ENCODE measurements at regions not wholly inside any gene's neighbourhood (a gene's known extent, or its start where the extent isn't known, plus 50 kb on each side); places are given as distances from the start of the nearest gene placed in this dataset.
"Not testable (repeated sequence)": the region's sequence is repeated elsewhere in the genome, so short reads cannot be mapped to it uniquely, and the experiment has no call there.

DNA sequence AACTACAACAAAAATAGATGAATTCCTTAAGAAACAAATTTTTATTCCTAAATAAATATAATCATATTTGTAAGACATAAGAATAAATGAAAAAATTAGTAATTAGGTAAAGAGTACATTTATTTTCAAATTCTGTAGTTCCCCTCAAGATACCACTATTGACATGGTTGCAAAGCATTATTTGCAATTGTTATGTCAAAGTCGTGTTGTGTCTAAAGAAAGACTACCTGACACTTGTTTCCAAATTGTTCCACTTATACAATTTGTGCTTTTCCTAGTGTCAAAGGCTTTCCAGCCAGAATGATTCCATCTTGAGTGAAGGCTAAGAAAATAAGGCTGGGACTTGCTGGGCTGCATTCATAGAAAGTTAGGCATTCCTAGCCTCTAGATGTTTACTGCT, 278.4 kb downstream of the SPATA31A6 start:
- H3K27ac ChIP-seq; H3K27me3 ChIP-seq; H3K9me3 ChIP-seq; DNase-seq (ENCODE audit: low spot score in 2 of 2); H3K4me3 ChIP-seq; H3K4me1 ChIP-seq; intact Hi-C loops (cut with DNase I; ENCODE audit: low total_unique reads); H3K36me3 ChIP-seq: not testable (repeated sequence)

GRCh38 chr9:42463981-42464380, 280.5 kb downstream of the SPATA31A6 start:
- DNase-seq (ENCODE audit: low spot score in 2 of 2); H3K27me3 ChIP-seq; H3K4me1 ChIP-seq; H3K27ac ChIP-seq; H3K4me3 ChIP-seq; H3K36me3 ChIP-seq; H3K9me3 ChIP-seq; intact Hi-C loops (cut with DNase I; ENCODE audit: low total_unique reads): not testable (repeated sequence)

DNA sequence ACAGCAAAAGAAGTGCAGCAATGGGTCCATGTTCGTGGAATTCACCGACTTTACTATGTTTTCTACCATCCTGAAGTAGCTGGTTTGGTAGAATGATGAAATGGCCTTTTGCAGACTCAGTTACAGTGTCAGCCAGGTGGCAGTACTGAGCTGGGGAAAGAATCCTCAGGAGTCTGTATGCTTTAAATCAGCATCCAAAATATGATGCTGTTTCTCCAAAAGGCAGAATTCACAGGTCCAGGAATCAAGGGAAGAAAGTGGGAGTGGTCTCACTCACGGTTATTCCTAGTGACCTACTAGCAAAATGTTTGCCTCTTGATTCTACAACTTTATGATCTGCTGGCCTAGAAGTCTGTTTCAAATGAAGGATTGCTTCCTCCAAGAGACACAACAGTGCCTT, 287.1 kb downstream of the SPATA31A6 start:
- H3K9me3 ChIP-seq; intact Hi-C loops (cut with DNase I; ENCODE audit: low total_unique reads); H3K27me3 ChIP-seq; H3K4me3 ChIP-seq; H3K36me3 ChIP-seq; H3K27ac ChIP-seq; DNase-seq (ENCODE audit: low spot score in 2 of 2); H3K4me1 ChIP-seq: not testable (repeated sequence)

- H3K36me3 ChIP-seq; H3K9me3 ChIP-seq; H3K4me1 ChIP-seq; H3K27ac ChIP-seq; DNase-seq (ENCODE audit: low spot score in 2 of 2); intact Hi-C loops (cut with DNase I; ENCODE audit: low total_unique reads); H3K27me3 ChIP-seq; H3K4me3 ChIP-seq: not testable (repeated sequence)
Measured at GRCh38 chr9:42490989-42491388, 307.5 kb downstream of the SPATA31A6 start.

GRCh38 chr9:42502620-42503264, 319.3 kb downstream of the SPATA31A6 start:
- H3K4me1 ChIP-seq; H3K36me3 ChIP-seq; H3K4me3 ChIP-seq; intact Hi-C loops (cut with DNase I; ENCODE audit: low total_unique reads); H3K9me3 ChIP-seq; DNase-seq (ENCODE audit: low spot score in 2 of 2); H3K27me3 ChIP-seq; H3K27ac ChIP-seq: not testable (repeated sequence)

DNA sequence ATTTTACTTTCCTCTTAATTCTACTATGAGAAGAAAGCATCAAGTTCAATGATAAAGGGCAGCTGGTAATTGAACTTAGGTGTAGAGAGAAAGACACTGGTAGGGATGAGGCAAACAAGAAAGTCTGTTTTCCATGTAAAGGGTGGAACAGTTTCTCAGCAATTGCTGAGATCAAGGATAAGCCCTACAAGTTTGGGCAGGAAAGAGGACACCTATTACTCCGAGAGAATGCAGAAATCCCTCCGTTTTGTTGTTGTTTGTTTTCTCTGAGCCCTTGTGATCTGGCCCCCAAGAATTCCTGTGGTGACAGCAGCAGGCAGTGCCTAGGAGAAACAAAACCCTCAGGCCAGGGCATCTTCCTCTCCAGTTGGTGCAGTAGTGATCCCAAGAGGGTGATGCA, 324.7 kb downstream of the SPATA31A6 start:
- H3K27me3 ChIP-seq; intact Hi-C loops (cut with DNase I; ENCODE audit: low total_unique reads); H3K36me3 ChIP-seq; H3K9me3 ChIP-seq; DNase-seq (ENCODE audit: low spot score in 2 of 2); H3K4me1 ChIP-seq; H3K27ac ChIP-seq; H3K4me3 ChIP-seq: not testable (repeated sequence)

GRCh38 chr9:42513535-42513934, 330.1 kb downstream of the SPATA31A6 start:
- not testable (repeated sequence) for H3K27me3 ChIP-seq

GRCh38 chr9:42534325-42534983, 351.0 kb downstream of the SPATA31A6 start:
- H3K36me3 ChIP-seq; H3K9me3 ChIP-seq; H3K4me3 ChIP-seq; DNase-seq (ENCODE audit: low spot score in 2 of 2); H3K27me3 ChIP-seq; H3K27ac ChIP-seq; intact Hi-C loops (cut with DNase I; ENCODE audit: low total_unique reads); H3K4me1 ChIP-seq: not testable (repeated sequence)

More at GRCh38 chr9:42513535-42513934, 330.1 kb downstream of the SPATA31A6 start:
- DNase-seq (ENCODE audit: low spot score in 2 of 2); H3K27ac ChIP-seq; H3K4me3 ChIP-seq; H3K9me3 ChIP-seq; H3K36me3 ChIP-seq; intact Hi-C loops (cut with DNase I; ENCODE audit: low total_unique reads); H3K4me1 ChIP-seq: not testable (repeated sequence)

DNA sequence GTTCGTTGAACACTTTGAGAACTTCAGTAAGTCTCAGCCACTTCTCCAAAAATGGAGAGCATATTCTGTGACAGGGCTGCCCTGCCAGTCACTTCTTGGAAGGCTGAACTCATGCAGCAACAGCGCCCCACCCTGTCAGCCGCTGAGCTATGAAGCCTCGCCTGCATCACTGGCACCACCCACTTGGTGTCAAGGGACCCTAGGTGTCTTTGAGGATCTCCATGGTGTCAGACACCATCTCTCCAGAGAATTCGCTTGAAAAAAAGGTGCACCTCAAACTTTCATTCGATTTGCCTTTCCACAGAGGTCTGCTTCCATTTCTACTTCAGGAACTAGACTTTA, 351.5 kb downstream of the SPATA31A6 start:
- peak in 1 of 2 donors; percentile 22 for DNase-seq (ENCODE audit: low spot score in 2 of 2)
- H3K9me3 ChIP-seq; intact Hi-C loops (cut with DNase I; ENCODE audit: low total_unique reads); H3K4me3 ChIP-seq; H3K4me1 ChIP-seq; H3K27me3 ChIP-seq; H3K27ac ChIP-seq; H3K36me3 ChIP-seq: not testable (repeated sequence)

DNA sequence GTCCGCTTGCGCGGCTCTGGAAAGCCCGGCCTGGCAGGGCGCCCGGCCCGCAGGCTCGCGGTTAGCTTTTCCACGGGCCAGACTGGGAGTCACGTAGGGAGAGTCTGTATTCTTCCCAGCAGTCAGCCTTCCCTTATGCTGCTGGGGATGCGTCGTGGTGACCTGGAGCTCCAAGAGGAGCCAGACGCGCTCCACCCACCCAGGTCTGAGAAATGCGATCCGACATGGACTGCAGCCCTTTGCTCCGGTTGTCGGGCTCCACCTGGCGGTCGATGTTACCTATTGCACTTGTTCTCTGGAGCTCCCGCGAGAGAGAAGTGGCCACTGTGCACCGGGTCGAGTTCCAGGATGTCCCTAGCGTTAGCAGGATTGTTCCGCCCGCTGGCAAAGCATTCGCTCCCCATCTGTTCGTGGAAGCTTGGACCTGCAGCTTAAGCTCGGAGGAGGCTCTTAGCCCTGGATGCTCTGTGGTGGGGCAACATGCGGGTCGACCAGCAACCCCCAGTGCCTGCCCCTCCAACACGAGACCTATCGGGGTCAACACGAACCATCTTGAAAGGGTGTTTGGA, 367.4 kb downstream of the SPATA31A6 start:
- peak in 1 of 2 donors; percentile 25 for DNase-seq (ENCODE audit: low spot score in 2 of 2)
- H3K4me1 ChIP-seq; H3K36me3 ChIP-seq; intact Hi-C loops (cut with DNase I; ENCODE audit: low total_unique reads); H3K27ac ChIP-seq; H3K27me3 ChIP-seq; H3K9me3 ChIP-seq: not testable (repeated sequence)
- H3K4me3 ChIP-seq: peak overlapping the region in 1 of 3 donors; percentile 40

DNA sequence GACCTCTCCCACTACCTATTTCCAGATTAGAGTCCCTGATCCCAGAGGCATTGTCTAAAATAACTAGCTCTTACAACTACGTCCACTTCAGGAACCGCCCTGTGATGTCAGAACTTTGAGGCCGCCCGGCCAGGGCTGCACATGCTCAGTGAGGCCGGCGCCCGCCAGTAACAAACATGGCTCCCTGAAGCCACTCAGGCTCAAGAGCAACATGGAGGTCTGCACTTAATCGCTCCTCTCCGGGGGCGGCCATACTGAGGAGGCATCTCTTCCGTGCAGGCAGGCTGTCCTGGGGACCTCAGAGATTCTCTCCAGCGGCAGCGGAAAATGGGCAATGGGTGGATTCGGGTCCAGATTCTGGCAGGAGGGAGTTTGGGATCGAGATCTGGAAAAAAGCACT, 385.1 kb downstream of the SPATA31A6 start:
- H3K36me3 ChIP-seq; H3K4me1 ChIP-seq; intact Hi-C loops (cut with DNase I; ENCODE audit: low total_unique reads); DNase-seq (ENCODE audit: low spot score in 2 of 2); H3K27me3 ChIP-seq; H3K9me3 ChIP-seq; H3K27ac ChIP-seq: not testable (repeated sequence)
- H3K4me3 ChIP-seq: peak overlapping the region in 1 of 3 donors; percentile 41

- intact Hi-C loops (cut with DNase I; ENCODE audit: low total_unique reads); H3K36me3 ChIP-seq; H3K9me3 ChIP-seq; H3K4me1 ChIP-seq; H3K27ac ChIP-seq; H3K27me3 ChIP-seq: not testable (repeated sequence)
- peak; percentile 13 to 47 for DNase-seq (ENCODE audit: low spot score in 2 of 2)
- peak overlapping the region in 2 of 3 donors; percentile 28 to 41 for H3K4me3 ChIP-seq
Measured at GRCh38 chr9:42568942-42569556, 385.6 kb downstream of the SPATA31A6 start.

DNA sequence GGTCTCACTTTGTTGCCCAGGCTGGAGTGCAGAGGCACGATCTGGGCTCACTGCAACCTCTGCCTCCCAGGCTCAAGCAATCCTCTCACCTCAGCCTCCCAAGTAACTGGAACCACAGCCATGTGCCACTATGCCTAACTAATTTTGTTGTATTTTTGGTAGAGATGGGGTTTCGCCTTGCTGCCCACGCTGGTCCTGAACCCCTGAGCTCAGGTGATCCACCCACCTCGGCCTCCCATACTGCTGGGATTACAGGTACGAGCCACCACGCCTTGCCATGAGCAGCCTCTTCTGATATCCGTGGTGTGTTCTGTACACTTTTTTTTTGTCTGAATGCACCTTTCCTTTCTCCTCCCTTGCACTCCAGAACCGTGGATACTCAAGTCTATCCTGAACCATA, 394.4 kb downstream of the SPATA31A6 start:
- H3K36me3 ChIP-seq; H3K27me3 ChIP-seq; intact Hi-C loops (cut with DNase I; ENCODE audit: low total_unique reads); H3K4me1 ChIP-seq; H3K4me3 ChIP-seq; H3K27ac ChIP-seq; H3K9me3 ChIP-seq; DNase-seq (ENCODE audit: low spot score in 2 of 2): not testable (repeated sequence)

Measured in breast epithelium (tissue), 4 donors.